ENCODE measurements at regions not wholly inside any gene's neighbourhood (a gene's known extent, or its start where the extent isn't known, plus 50 kb on each side); places are given as distances from the start of the nearest gene placed in this dataset.

DNA sequence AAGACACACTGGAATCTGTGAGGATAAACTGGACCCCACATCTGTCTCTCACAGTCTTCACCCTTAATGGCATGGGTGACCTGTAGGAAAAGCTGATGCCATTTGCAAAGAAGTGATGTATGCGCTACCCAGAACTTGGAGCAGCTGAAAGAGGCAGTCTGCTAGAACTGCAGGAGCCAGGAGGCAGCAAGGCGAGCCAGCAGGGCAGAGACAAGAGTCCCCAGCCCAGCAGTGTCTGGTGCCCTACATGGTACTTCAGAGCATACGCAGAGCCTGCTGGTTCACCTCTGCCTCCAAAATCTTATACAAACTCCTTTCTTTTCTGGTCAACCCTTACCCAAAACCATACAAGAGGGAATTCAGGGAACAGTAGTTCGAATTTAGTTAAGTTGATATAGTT lies 683.1 kb upstream of the RAB6C start:
- Mint-ChIP-seq H3K27me3 (no peaks in the 10 kb centered on the region), H3K4me1 (ENCODE audit: low read depth) (no peaks in the 10 kb centered on the region), H3K9me3 (ENCODE audit: low read depth) (peaks cover 21% of the 10 kb centered on the region), H3K4me3 (no peak overlapping the region), H3K27ac (no peak overlapping the region), H3K36me3 (no peaks in the 10 kb centered on the region)

GRCh38 chr2:129296806-129297205 lies 682.7 kb upstream of the RAB6C start:
- Mint-ChIP-seq H3K9me3 (ENCODE audit: low read depth) (peaks cover 21% of the 10 kb centered on the region), H3K4me3 (no peak overlapping the region), H3K4me1 (ENCODE audit: low read depth) (no peaks in the 10 kb centered on the region), H3K27ac (no peak overlapping the region), H3K36me3 (no peaks in the 10 kb centered on the region), H3K27me3 (no peaks in the 10 kb centered on the region)

DNA sequence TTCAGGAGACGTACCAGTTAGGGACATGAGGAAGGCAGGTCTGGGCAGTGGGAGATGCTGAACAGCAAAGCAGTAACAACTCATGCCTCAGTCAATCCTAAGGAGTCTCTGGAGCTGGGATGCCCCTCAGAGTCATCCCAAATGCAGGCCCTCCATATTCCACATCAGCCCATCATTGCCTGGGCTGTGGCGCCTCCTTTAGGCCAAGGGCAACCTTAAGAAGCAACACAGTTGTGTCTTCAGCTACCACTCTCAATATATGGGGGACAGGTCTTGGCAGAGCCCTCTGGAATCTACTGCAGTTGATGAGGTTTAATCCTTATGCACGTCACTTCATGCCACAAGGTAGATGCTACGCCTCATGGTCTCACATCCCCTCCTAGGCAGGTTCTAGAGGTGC lies 682.0 kb upstream of the RAB6C start:
- H3K4me3 Mint-ChIP-seq = no peak overlapping the region
- no peaks in the 10 kb centered on the region for H3K27me3 Mint-ChIP-seq
- peaks cover 21% of the 10 kb centered on the region for H3K9me3 Mint-ChIP-seq (ENCODE audit: low read depth)
- H3K4me1 Mint-ChIP-seq (ENCODE audit: low read depth) = no peaks in the 10 kb centered on the region
- no peak overlapping the region for H3K27ac Mint-ChIP-seq
- no peaks in the 10 kb centered on the region for H3K36me3 Mint-ChIP-seq

- H3K27ac Mint-ChIP-seq = no peak overlapping the region
- peaks cover 11% of the 10 kb centered on the region for H3K9me3 Mint-ChIP-seq (ENCODE audit: low read depth)
- no peaks in the 10 kb centered on the region for H3K4me1 Mint-ChIP-seq (ENCODE audit: low read depth)
- H3K4me3 Mint-ChIP-seq = no peak overlapping the region
- no peaks in the 10 kb centered on the region for H3K27me3 Mint-ChIP-seq
- no peaks in the 10 kb centered on the region for H3K36me3 Mint-ChIP-seq
Observed at GRCh38 chr2:129299338-129299737, 680.1 kb upstream of the RAB6C start.

GRCh38 chr2:129299756-129300155 lies 679.7 kb upstream of the RAB6C start:
- H3K9me3 Mint-ChIP-seq (ENCODE audit: low read depth) = peaks cover 10% of the 10 kb centered on the region
- no peaks in the 10 kb centered on the region for H3K4me1 Mint-ChIP-seq (ENCODE audit: low read depth)
- H3K27ac Mint-ChIP-seq = no peak overlapping the region
- no peaks in the 10 kb centered on the region for H3K27me3 Mint-ChIP-seq
- no peak overlapping the region for H3K4me3 Mint-ChIP-seq
- no peaks in the 10 kb centered on the region for H3K36me3 Mint-ChIP-seq

- Mint-ChIP-seq H3K4me3 (no peak overlapping the region), H3K9me3 (ENCODE audit: low read depth) (peaks cover 6% of the 10 kb centered on the region), H3K27ac (no peak overlapping the region), H3K36me3 (no peaks in the 10 kb centered on the region), H3K4me1 (ENCODE audit: low read depth) (no peaks in the 10 kb centered on the region), H3K27me3 (peaks cover 2% of the 10 kb centered on the region)
Observed at GRCh38 chr2:129300456-129300855, 679.0 kb upstream of the RAB6C start.

DNA sequence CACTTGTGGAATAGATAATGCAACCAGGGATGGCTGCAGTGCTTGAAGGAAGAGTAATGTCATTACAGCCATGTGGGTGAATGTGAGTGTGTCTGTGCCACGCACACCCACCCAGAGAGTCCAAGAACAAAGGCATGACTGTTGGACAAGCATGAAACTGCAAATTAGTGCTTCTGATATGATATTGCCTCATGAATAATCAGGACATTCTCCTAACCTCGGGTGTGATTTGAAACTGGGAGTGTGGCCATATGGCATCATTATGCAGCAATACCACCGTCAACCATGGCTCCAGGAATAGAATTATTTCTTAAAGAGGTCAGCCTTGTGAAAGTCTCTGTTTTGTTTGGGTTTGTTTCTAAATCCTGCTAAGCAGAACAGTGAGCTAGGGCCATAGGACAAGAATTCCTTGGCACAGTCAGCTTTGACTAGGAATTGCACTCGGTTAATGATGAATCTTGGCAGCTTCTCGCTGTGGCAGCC lies 678.0 kb upstream of the RAB6C start:
- Mint-ChIP-seq H3K4me3 (no peak overlapping the region), H3K9me3 (ENCODE audit: low read depth) (no peaks in the 10 kb centered on the region), H3K36me3 (no peaks in the 10 kb centered on the region), H3K27ac (no peak overlapping the region), H3K27me3 (peaks cover 2% of the 10 kb centered on the region), H3K4me1 (ENCODE audit: low read depth) (no peaks in the 10 kb centered on the region)

- Mint-ChIP-seq H3K4me3 (no peak overlapping the region), H3K9me3 (ENCODE audit: low read depth) (no peaks in the 10 kb centered on the region), H3K27me3 (peaks cover 2% of the 10 kb centered on the region), H3K27ac (no peak overlapping the region), H3K36me3 (no peaks in the 10 kb centered on the region), H3K4me1 (ENCODE audit: low read depth) (no peaks in the 10 kb centered on the region)
Observed at GRCh38 chr2:129302106-129302505, 677.4 kb upstream of the RAB6C start.

- no peaks in the 10 kb centered on the region for H3K36me3 Mint-ChIP-seq
- no peak overlapping the region for H3K4me3 Mint-ChIP-seq
- H3K27ac Mint-ChIP-seq = no peak overlapping the region
- H3K4me1 Mint-ChIP-seq (ENCODE audit: low read depth) = no peaks in the 10 kb centered on the region
- no peaks in the 10 kb centered on the region for H3K9me3 Mint-ChIP-seq (ENCODE audit: low read depth)
- H3K27me3 Mint-ChIP-seq = peaks cover 2% of the 10 kb centered on the region
Observed at GRCh38 chr2:129302561-129303183, 676.8 kb upstream of the RAB6C start.

GRCh38 chr2:129314120-129314519 lies 665.3 kb upstream of the RAB6C start:
- no peak overlapping the region for H3K4me3 Mint-ChIP-seq
- no peaks in the 10 kb centered on the region for H3K4me1 Mint-ChIP-seq (ENCODE audit: low read depth)
- no peaks in the 10 kb centered on the region for H3K9me3 Mint-ChIP-seq (ENCODE audit: low read depth)
- H3K36me3 Mint-ChIP-seq = no peaks in the 10 kb centered on the region
- no peaks in the 10 kb centered on the region for H3K27me3 Mint-ChIP-seq
- no peak overlapping the region for H3K27ac Mint-ChIP-seq

GRCh38 chr2:129318581-129319421 lies 660.7 kb upstream of the RAB6C start:
- no peak overlapping the region for H3K27ac Mint-ChIP-seq
- no peaks in the 10 kb centered on the region for H3K9me3 Mint-ChIP-seq (ENCODE audit: low read depth)
- no peak overlapping the region for H3K4me3 Mint-ChIP-seq
- H3K4me1 Mint-ChIP-seq (ENCODE audit: low read depth) = no peaks in the 10 kb centered on the region
- H3K27me3 Mint-ChIP-seq = peaks cover 1% of the 10 kb centered on the region
- no peaks in the 10 kb centered on the region for H3K36me3 Mint-ChIP-seq

DNA sequence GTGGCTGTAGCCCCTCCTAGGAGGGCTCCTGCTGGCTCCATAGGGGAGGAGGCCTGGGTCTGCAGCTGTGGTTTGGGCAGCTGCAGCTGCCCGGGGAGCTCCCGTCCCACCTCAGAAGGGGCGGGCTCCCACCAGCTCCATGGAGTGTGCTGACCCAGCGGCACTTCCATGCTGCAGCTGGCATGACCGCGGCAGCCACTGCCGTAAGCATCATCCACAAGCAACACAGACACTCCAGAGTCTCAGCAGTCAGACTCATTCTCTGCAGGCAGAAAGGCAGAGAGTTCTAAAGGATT lies 660.1 kb upstream of the RAB6C start:
- H3K4me3 Mint-ChIP-seq = no peak overlapping the region
- H3K27me3 Mint-ChIP-seq = peaks cover 1% of the 10 kb centered on the region
- H3K36me3 Mint-ChIP-seq = no peaks in the 10 kb centered on the region
- no peaks in the 10 kb centered on the region for H3K9me3 Mint-ChIP-seq (ENCODE audit: low read depth)
- no peak overlapping the region for H3K27ac Mint-ChIP-seq
- H3K4me1 Mint-ChIP-seq (ENCODE audit: low read depth) = no peaks in the 10 kb centered on the region

DNA sequence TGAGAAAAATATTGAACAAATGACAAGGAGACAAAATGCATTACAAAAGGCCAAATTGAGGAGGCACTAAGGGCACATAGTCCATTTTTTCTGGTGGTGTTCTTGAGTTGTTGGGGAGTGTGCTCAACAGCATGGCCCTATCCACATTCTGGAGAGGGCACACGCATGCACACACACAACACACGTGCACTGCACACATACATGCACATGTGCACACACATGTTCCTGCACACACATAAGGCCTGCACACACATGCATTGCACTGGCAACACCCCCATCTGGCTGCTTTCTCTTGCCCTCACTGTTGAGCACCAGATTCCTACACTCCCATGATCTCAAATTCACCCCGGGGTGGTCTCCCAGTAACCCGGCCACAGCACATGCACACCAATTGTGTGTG lies 659.2 kb upstream of the RAB6C start:
- Mint-ChIP-seq H3K9me3 (ENCODE audit: low read depth) (no peaks in the 10 kb centered on the region), H3K4me3 (no peak overlapping the region), H3K36me3 (no peaks in the 10 kb centered on the region), H3K27me3 (peaks cover 1% of the 10 kb centered on the region), H3K27ac (no peak overlapping the region), H3K4me1 (ENCODE audit: low read depth) (no peaks in the 10 kb centered on the region)

- Mint-ChIP-seq H3K27me3 (peaks cover 1% of the 10 kb centered on the region), H3K4me3 (no peak overlapping the region), H3K4me1 (ENCODE audit: low read depth) (no peaks in the 10 kb centered on the region), H3K9me3 (ENCODE audit: low read depth) (peaks cover 5% of the 10 kb centered on the region), H3K36me3 (no peaks in the 10 kb centered on the region), H3K27ac (no peak overlapping the region)
Observed at GRCh38 chr2:129324349-129324748, 655.1 kb upstream of the RAB6C start.

DNA sequence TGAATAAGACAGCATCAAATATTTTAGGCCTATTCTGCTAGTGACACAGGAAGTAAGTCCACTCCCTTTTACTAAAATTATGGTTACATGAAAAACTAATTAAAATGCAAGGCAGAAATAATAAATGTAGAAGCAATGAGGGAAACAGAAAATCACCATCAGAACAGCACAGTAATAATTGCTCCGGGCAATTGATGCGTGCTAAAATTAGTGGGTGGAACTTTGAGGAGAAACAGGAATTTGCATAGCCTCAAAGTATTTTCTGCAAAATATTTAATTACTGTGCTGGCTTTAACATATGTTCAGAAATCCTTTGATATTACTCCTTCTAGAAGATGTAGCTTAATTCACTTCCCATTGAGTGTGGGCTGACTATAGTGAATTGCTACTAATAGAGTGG lies 654.3 kb upstream of the RAB6C start:
- Mint-ChIP-seq H3K9me3 (ENCODE audit: low read depth) (peaks cover 6% of the 10 kb centered on the region), H3K4me1 (ENCODE audit: low read depth) (no peaks in the 10 kb centered on the region), H3K27me3 (no peaks in the 10 kb centered on the region), H3K36me3 (no peaks in the 10 kb centered on the region), H3K4me3 (no peak overlapping the region), H3K27ac (no peak overlapping the region)

- H3K4me1 Mint-ChIP-seq (ENCODE audit: low read depth) = no peaks in the 10 kb centered on the region
- no peaks in the 10 kb centered on the region for H3K27me3 Mint-ChIP-seq
- H3K27ac Mint-ChIP-seq = no peak overlapping the region
- peaks cover 6% of the 10 kb centered on the region for H3K9me3 Mint-ChIP-seq (ENCODE audit: low read depth)
- H3K4me3 Mint-ChIP-seq = no peak overlapping the region
- no peaks in the 10 kb centered on the region for H3K36me3 Mint-ChIP-seq
Observed at GRCh38 chr2:129329574-129329973, 649.9 kb upstream of the RAB6C start.
